Neural progenitor cell (in vitro differentiated cells): ENCODE measurements at regions not wholly inside any gene's neighbourhood (a gene's known extent, or its start where the extent isn't known, plus 50 kb on each side); places are given as distances from the start of the nearest gene placed in this dataset.

ENCODE experiments used
- DNase-seq: peaks from one replicate; pipeline ENCODE4 v3.0.0-alpha.2; 2016; ENCODE audit warnings: low spot score
- H2AFZ ChIP-seq: fragments of 200-600 bp; sonication (generic); replicated peaks from 2 replicates; pipeline ENCODE4 v1.6.1; 2016; ENCODE audit warnings: antibody characterized with exemption
- H3F3A ChIP-seq: fragments of 200-600 bp; sonication (generic); 2 replicates; pipeline ENCODE4 v1.6.1; 2016; ENCODE audit warnings: antibody characterized with exemption, low read depth
- H3K27ac ChIP-seq: fragments of 200-600 bp; sonication (generic); 2 replicates; pipeline ENCODE4 v1.5.1; 2016; ENCODE audit warnings: mild to moderate bottlenecking
- H3K27me3 ChIP-seq: fragments of 200-600 bp; sonication (generic); 2 replicates; pipeline ENCODE4 v1.6.1; 2016; ENCODE audit warnings: mild to moderate bottlenecking, moderate library complexity
- H3K36me3 ChIP-seq: fragments of 200-600 bp; sonication (generic); 2 replicates; pipeline ENCODE4 v1.5.1; 2016
- H3K4me1 ChIP-seq: fragments of 200-600 bp; sonication (generic); 2 replicates; pipeline ENCODE4 v1.6.1; 2016; ENCODE audit warnings: mixed run types
- H3K4me2 ChIP-seq: fragments of 200-600 bp; sonication (generic); 2 replicates; pipeline ENCODE4 v1.6.1; 2016
- H3K4me3 ChIP-seq: fragments of 200-600 bp; sonication (generic); 2 replicates; pipeline ENCODE4 v1.5.1; 2016
- H3K79me2 ChIP-seq: fragments of 200-600 bp; sonication (generic); 2 replicates; pipeline ENCODE4 v1.6.1; 2016; ENCODE audit warnings: low read depth
- H3K9ac ChIP-seq: fragments of 200-600 bp; sonication (generic); 2 replicates; pipeline ENCODE4 v1.6.1; 2016
- H3K9me3 ChIP-seq: fragments of 200-600 bp; sonication (generic); 2 replicates; pipeline ENCODE4 v1.5.1; 2016; ENCODE audit warnings: low read depth
- H4K20me1 ChIP-seq: fragments of 200-600 bp; sonication (generic); 2 replicates; pipeline ENCODE4 v1.6.1; 2016; ENCODE audit warnings: low read depth
- H3K27ac Mint-ChIP-seq: 3 replicates; pipeline ENCODE4 v1.8.0; 2021; ENCODE audit warnings: mixed read lengths
- H3K27me3 Mint-ChIP-seq: 2 replicates; pipeline ENCODE4 v1.8.0; 2022; ENCODE audit warnings: low read depth, mild to moderate bottlenecking, inconsistent platforms, moderate library complexity, mixed read lengths; ENCODE audit not compliant: insufficient read depth
- H3K36me3 Mint-ChIP-seq: 3 replicates; pipeline ENCODE4 v1.8.0; 2021; ENCODE audit warnings: mixed read lengths
- H3K4me1 Mint-ChIP-seq: 3 replicates; pipeline ENCODE4 v1.8.0; 2021; ENCODE audit warnings: mixed read lengths
- H3K4me3 Mint-ChIP-seq: 3 replicates; pipeline ENCODE4 v1.8.0; 2021; ENCODE audit warnings: mild to moderate bottlenecking, moderate library complexity, mixed read lengths
- H3K9me3 Mint-ChIP-seq: 3 replicates; pipeline ENCODE4 v1.8.0; 2020; ENCODE audit warnings: mixed read lengths
- CTCF ChIP-seq: fragments of 200-600 bp; sonication (generic); IDR thresholded peaks from 2 replicates; pipeline ENCODE4 v1.5.1; 2017; ENCODE audit warnings: antibody characterized with exemption, mild to moderate bottlenecking
- EZH2 ChIP-seq: fragments of 200-600 bp; sonication (generic); IDR thresholded peaks from 2 replicates; pipeline ENCODE4 v1.6.1; 2017; ENCODE audit warnings: antibody characterized with exemption, mild to moderate bottlenecking, moderate library complexity
- EZH2phosphoT487 ChIP-seq: fragments of 200-600 bp; sonication (generic); IDR thresholded peaks from 2 replicates; pipeline ENCODE4 v1.6.1; 2017; ENCODE audit warnings: antibody characterized with exemption

GRCh38 chr9:108300306-108301287 is 555.2 kb downstream of the ACTL7B start:
- Mint-ChIP-seq H3K27ac (no peak overlapping the region), H3K4me1 (no peaks in the 10 kb centered on the region), H3K27me3 (peaks cover 3% of the 10 kb centered on the region), H3K36me3 (no peaks in the 10 kb centered on the region), H3K9me3 (no peaks in the 10 kb centered on the region), H3K4me3 (no peak overlapping the region)
- no peak overlapping the region for H3K9ac ChIP-seq
- no peaks in the 10 kb centered on the region for H3K27me3 ChIP-seq
- H2AFZ ChIP-seq: no peak overlapping the region
- no peak overlapping the region for H3K27ac ChIP-seq
- H3K9me3 ChIP-seq: no peaks in the 10 kb centered on the region
- H3F3A ChIP-seq: no peaks in the 10 kb centered on the region
- no peak overlapping the region for H3K4me2 ChIP-seq
- TF ChIP-seq EZH2: no peak
- TF ChIP-seq EZH2phosphoT487: no peak
- no peak for TF ChIP-seq CTCF
- DNase-seq: no peak
- H3K4me1 ChIP-seq: no peaks in the 10 kb centered on the region
- no peaks in the 10 kb centered on the region for H3K79me2 ChIP-seq
- H3K36me3 ChIP-seq: no peaks in the 10 kb centered on the region
- no peaks in the 10 kb centered on the region for H4K20me1 ChIP-seq
- no peak overlapping the region for H3K4me3 ChIP-seq

- no peaks in the 10 kb centered on the region for H3K79me2 ChIP-seq
- H3K4me2 ChIP-seq: no peak overlapping the region
- H3K36me3 Mint-ChIP-seq: no peaks in the 10 kb centered on the region
- H3K9me3 ChIP-seq: no peaks in the 10 kb centered on the region
- H3K4me3 ChIP-seq: no peak overlapping the region
- no peaks in the 10 kb centered on the region for H3K4me1 Mint-ChIP-seq
- H3K4me3 Mint-ChIP-seq: no peak overlapping the region
- no peaks in the 10 kb centered on the region for H3K4me1 ChIP-seq
- H3K27ac ChIP-seq: no peak overlapping the region
- DNase-seq: no peak
- no peaks in the 10 kb centered on the region for H3K36me3 ChIP-seq
- no peak overlapping the region for H3K27ac Mint-ChIP-seq
- TF ChIP-seq CTCF (no peak), EZH2phosphoT487 (no peak), EZH2 (no peak)
- H3F3A ChIP-seq: no peaks in the 10 kb centered on the region
- H3K27me3 Mint-ChIP-seq: peaks cover 5% of the 10 kb centered on the region
- H2AFZ ChIP-seq: no peak overlapping the region
- no peaks in the 10 kb centered on the region for H3K27me3 ChIP-seq
- H3K9ac ChIP-seq: no peak overlapping the region
- no peaks in the 10 kb centered on the region for H3K9me3 Mint-ChIP-seq
- H4K20me1 ChIP-seq: no peaks in the 10 kb centered on the region
These were observed 558.7 kb downstream of the ACTL7B start for GRCh38 chr9:108297073-108297472.

GRCh38 chr9:108296056-108296455 is 559.7 kb downstream of the ACTL7B start:
- Mint-ChIP-seq H3K4me3 (no peak overlapping the region), H3K4me1 (no peaks in the 10 kb centered on the region), H3K9me3 (no peaks in the 10 kb centered on the region), H3K36me3 (no peaks in the 10 kb centered on the region), H3K27me3 (peaks cover 5% of the 10 kb centered on the region), H3K27ac (no peak overlapping the region)
- Histone ChIP-seq H2AFZ (no peak overlapping the region), H3K27ac (no peak overlapping the region), H3K4me1 (no peaks in the 10 kb centered on the region), H3K4me3 (no peak overlapping the region), H3K27me3 (no peaks in the 10 kb centered on the region), H3K36me3 (no peaks in the 10 kb centered on the region), H3K9ac (no peak overlapping the region), H3K9me3 (no peaks in the 10 kb centered on the region), H4K20me1 (no peaks in the 10 kb centered on the region), H3K4me2 (no peak overlapping the region), H3K79me2 (no peaks in the 10 kb centered on the region), H3F3A (no peaks in the 10 kb centered on the region)
- TF ChIP-seq CTCF (no peak), EZH2 (no peak), EZH2phosphoT487 (no peak)
- DNase-seq: no peak
